ENCODE measurements at regions not wholly inside any gene's neighbourhood (a gene's known extent, or its start where the extent isn't known, plus 50 kb on each side); places are given as distances from the start of the nearest gene placed in this dataset.
"Not testable (repeated sequence)": the region's sequence is repeated elsewhere in the genome, so short reads cannot be mapped to it uniquely, and the experiment has no call there.

- DNase-seq = no peak
Observed at GRCh38 chr22:48061726-48062125, 1299.3 kb downstream of the TBC1D22A start.

GRCh38 chr22:48060266-48060665 is 1297.8 kb downstream of the TBC1D22A start:
- DNase-seq = no peak

DNA sequence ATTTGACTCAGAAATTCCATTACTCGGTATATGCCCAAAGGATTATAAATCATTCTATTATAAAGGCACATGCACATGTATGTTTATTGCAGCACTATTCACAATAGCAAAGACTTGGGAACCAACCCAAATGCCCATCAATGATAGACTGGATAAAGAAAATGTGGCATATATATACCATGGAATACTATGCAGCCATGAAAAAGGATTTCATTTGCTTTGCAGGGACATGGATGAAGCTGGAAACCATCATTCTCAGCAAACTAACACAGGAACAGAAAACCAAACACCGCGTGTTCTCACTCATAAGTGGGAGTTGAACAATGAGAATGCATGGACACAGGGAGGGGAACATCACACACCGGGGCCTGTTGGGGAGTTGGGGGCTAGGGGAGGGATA is 1297.1 kb downstream of the TBC1D22A start:
- not testable (repeated sequence) for DNase-seq

DNA sequence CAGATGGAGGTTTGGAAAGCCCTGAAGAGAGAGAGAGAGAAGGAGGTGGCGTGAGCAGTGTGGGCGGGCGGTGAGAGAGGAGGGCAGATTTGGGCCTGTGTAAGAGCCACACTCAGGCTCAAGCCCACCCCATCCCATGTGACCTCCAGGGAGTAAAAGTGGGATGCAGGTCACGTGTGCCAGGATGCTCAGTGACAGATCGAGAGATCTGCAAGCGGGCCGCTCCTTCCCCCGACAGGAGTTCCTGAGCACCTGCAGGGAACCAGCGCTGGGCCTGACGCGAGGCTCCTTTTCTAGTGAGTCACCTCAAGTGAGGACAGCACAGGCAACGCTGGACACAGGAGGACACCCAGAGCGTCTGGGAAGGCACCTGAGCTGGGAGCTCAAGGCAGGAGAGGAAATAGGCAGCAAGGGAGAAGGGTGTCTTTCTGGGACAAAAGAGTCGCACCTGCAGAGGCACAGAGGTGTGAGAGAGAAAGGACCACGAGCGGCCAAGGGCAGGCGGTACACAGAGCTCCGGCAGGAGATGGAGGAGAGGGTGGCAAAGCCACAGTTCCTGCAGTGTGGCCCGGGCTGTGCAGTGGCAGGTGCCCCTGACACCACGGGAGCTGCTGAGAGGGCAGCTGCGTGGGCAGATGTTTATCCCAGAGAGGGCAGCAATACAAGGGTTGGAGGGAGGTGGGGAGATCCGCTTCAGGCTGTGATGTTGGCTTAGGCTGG is 1294.8 kb downstream of the TBC1D22A start:
- no peak for DNase-seq

DNA sequence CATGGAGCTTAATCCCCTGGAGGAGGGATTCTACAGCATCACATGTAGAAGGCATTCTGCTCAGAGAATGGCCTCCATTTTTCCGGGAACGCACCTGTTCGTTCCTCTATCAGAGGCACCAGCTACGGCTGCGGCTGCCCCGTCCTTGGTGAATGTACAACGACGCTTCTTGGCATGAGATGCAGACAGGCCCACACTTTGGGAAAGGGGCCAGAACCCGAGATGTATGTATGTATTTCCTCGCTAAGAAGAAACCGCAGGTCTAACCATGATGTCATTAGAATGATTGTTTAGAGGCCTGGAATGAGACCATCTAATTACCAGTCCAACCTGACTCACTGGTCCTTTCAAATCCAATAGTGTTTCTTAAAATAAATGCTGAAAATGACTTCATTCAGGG is 1293.4 kb downstream of the TBC1D22A start:
- no peak for DNase-seq

- no peak for DNase-seq
Observed at GRCh38 chr22:48055185-48055584, 1292.7 kb downstream of the TBC1D22A start.

DNA sequence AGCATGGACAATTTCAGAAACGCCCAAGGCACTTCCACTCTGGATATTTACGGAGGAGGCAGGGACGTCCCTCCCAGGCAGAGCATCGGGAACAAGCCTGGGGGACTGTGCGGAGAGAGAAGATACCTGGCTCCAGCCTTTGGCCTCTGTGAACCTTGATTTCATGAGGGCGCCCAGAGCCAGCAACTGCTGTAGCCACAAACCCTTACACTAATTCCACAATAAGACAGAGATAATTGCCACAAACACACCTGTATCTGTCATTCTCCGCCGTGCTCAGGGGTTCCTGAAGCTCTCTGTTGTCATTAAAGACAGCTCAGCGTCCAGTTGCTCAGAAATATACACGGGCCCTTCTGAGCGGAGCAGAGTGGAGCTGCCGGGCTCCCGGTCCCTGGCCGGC is 1292.1 kb downstream of the TBC1D22A start:
- no peak for DNase-seq

DNA sequence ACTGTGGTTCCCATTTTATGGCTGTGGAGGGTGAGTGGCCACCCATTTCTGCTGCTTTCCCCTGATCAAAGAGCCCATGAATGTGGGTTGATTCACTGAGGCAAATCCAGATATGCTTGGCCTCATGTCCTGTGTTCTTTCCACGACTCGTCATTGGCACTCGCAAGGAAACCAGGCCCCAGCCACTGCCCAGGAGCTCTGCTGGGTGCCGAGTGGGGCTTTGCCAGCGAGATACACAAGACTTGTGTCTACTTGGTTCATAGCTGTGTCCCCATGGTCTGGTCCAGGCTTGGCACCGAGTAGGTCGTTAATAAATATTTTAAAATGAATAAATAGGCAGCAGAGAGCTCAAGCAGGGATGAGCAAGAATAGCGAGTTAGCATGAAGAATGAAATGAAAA is 1291.5 kb downstream of the TBC1D22A start:
- DNase-seq = no peak

DNA sequence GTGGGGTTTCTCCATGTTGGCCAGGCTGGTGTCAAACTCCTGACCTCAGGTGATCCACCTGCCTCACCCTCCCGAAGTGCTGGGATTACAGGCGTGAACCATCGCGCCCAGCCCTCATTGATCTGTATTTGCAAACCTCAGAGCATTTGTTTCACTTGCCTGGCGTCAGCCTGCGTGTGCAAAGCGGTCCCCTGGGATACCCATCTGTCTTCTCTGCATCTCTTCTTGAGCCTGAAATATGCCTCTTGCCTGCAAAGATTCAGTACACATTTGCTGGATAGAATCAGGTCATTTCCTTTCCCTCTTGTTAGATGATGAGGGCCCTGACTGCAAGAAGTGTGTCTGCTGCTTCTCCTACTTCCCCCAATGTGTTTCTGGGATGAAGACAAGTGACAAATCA is 1291.0 kb downstream of the TBC1D22A start:
- no peak for DNase-seq

- DNase-seq = no peak
Observed at GRCh38 chr22:48052621-48052890, 1290.1 kb downstream of the TBC1D22A start.

GRCh38 chr22:48051796-48052620 is 1289.6 kb downstream of the TBC1D22A start:
- DNase-seq = no peak

DNA sequence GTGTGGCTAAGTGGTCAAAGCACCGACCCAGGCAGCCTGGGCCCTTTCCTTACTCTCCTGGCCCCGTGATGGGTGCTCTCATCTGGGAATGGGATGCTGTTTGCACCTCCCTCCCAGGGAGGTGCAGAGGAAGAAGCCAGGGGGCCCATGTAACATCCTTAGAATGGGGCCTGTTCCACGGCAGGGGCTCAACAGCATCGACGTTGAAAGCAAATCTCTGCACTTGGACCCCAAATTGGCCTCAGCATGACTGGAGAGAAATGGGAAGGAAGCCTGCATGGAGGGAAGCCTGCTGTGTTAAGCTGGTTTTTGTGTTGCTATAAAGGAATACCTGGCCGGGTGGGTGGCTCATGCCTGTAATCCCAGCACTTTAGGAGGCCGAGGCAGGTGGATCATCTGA is 1288.4 kb downstream of the TBC1D22A start:
- no peak for DNase-seq

GRCh38 chr22:48049116-48049515 is 1286.7 kb downstream of the TBC1D22A start:
- DNase-seq = no peak

DNA sequence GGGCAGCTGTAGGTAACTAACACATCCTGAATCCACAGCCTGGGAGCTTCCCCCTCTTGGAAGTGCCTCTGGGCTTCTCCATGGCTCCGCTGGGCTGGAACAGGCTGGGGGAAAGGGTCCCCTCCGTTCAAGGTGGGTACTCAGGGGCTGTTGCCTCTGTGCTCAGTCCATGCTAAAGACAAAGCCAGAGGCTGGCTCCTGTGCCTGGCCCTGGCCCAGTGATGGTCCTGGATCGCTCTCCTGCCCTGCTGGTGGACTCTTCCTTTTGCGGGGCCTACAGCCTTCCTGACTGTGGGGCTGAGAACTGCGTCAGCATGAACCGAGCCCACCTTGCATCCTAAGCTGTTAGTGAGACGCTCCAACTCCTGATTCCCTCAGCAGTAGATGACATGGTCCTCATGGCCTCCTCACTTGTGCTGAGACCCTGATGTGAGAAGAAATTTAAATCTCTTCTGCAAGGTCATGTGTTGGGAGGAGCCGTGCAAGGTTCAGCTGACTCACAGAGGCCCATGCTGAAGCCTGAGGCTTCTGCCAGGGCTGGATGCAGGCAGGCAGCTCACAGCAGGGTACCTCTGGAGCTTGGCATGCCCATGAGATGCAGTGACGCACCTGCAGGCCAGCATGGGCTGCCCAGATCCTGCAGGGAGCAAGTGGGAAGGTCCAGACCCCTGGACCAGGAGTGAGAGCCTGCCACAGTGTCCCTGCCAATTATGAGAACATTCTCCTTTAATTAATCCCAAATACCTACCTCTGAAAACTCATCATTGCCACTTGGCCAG is 1285.5 kb downstream of the TBC1D22A start:
- DNase-seq = no peak

DNA sequence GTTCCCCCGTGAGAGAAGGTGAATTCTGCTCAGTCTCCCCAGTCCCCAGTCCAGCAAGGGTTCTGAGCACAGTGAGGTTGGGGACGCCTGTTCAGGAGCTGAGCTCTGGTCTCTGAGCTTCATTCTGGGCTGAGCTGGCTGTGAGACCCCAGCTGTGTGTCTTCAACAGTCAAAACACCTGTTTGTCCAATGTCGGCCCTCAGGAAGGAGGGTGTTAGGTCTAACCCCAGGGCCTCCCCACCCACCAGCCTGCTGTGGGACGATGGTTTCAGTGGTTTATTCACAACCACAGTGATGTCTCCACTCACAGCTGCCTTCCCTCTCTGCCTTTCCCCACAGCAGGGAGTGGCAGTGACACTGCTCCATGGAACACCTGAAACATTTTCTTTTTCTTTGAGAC is 1282.9 kb downstream of the TBC1D22A start:
- no peak for DNase-seq

GRCh38 chr22:48044487-48045060 is 1282.1 kb downstream of the TBC1D22A start:
- peak in 2 of 56 donors; percentile 2 to 12 for DNase-seq

GRCh38 chr22:48043581-48043980 is 1281.1 kb downstream of the TBC1D22A start:
- DNase-seq = no peak

DNA sequence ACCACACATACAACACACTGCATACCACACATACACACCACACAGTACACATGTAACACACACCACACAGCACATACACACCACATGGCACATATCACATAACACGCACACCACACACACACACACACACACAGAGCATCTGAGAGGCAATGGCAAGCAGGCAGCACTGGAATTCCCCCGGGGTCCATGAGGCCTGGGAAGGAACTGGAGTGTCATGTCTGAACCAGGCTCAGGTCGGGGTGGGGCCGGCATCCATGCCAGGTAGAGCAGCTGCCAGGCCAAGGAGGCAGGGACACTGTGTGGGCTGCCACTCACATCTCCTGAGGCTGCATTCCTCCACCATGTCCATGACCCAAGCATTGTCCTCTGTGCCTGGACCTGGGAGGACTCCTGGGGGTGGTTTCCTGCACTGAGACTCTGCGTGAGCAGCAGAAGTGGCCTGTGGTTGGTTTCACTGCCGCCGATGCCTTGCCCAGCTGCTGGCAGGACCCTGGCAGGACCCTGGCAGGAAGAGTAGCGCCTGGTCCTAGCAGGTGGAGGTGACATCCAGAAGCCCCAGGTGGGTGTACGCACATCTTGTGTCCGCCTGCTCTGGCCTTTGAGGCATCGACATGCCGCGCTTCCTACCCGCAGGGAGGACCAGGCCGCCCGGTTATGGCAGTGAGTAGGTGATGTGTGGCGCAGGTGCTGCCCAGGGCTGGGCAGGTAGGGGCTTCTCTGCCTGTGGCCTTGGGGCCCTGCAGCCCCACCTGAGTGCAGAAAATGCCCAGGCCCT is 1280.4 kb downstream of the TBC1D22A start:
- DNase-seq = no peak

GRCh38 chr22:48039326-48039725 is 1276.9 kb downstream of the TBC1D22A start:
- no peak for DNase-seq

DNA sequence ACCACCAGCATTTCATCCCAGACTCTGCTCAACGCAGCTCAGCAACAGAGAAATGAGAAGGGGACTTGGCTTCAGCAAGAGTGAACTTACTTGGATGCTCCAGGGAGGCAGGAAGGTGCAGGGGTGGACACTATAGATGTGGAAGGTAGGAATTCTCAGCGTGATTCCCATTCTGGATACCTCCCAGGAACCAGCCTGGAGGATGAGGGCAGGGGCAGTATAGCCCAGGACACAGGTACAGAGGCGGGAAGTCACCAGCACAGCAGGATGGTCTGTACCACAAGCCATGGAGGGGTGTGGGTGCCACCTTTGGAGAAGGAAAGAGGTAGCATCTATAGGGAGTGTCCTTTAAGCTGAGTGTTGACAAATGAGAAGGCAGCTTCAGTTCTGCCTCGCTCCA is 1275.2 kb downstream of the TBC1D22A start:
- no peak for DNase-seq

DNA sequence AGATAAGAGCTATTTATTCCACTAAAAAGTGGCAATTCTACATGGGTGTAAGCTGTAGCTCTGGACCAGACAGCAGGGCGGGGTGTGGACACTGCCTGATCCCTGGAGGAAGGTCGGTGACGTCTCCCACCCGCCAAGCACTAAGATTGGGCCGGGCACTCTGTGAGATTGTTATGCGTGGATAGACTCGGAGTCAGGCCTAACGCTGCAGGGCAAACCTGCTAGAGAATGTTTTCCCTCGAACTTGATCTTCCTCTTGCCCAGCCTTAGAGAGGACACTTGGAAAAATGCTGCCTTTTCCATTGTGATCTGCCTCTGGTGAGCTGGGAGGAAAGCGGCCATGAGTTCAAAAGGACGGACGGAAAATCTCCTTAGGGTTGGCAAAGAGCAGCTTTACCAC is 1273.4 kb downstream of the TBC1D22A start:
- DNase-seq = no peak

Measured in amygdala (tissue), 56 donors.